Muscle of leg (tissue), 3 donors: ENCODE measurements at regions not wholly inside any gene's neighbourhood (a gene's known extent, or its start where the extent isn't known, plus 50 kb on each side); places are given as distances from the start of the nearest gene placed in this dataset.
A peak's percentile ranks its signal among the peaks of the same experiment; 100 is the strongest.

Experiments
- DNase-seq: peaks from one replicate; pipeline ENCODE4 v3.0.0; 2013
- H3K27ac ChIP-seq: one replicate; pipeline ENCODE4 v1.5.1; 2013; ENCODE audit warnings: mild to moderate bottlenecking, low read length, control low read depth
- H3K27me3 ChIP-seq: one replicate; pipeline ENCODE4 v1.6.1; 2013; ENCODE audit warnings: low read length; ENCODE audit not compliant: control insufficient read depth, insufficient read depth
- H3K36me3 ChIP-seq: one replicate; pipeline ENCODE4 v1.6.1; 2013; ENCODE audit warnings: low read length; ENCODE audit not compliant: control insufficient read depth, insufficient read depth
- H3K4me1 ChIP-seq: one replicate; pipeline ENCODE4 v1.6.1; 2013; ENCODE audit warnings: low read length; ENCODE audit not compliant: control insufficient read depth, insufficient read depth
- H3K4me3 ChIP-seq: one replicate; pipeline ENCODE4 v1.5.1; 2013; ENCODE audit warnings: low read length, control low read depth
- H3K9me3 ChIP-seq: replicated peaks from 2 replicates; pipeline ENCODE4 v1.6.1; 2013; ENCODE audit warnings: low read depth, low read length; ENCODE audit not compliant: control insufficient read depth
- WGBS: methylation state at CpG from one replicate; pipeline ENCODE4 v1.1.5; 2013; ENCODE audit warnings: missing lambda C conversion rate; ENCODE audit not compliant: insufficient coverage; 5-methylcytosine and 5-hydroxymethylcytosine counted together

DNA sequence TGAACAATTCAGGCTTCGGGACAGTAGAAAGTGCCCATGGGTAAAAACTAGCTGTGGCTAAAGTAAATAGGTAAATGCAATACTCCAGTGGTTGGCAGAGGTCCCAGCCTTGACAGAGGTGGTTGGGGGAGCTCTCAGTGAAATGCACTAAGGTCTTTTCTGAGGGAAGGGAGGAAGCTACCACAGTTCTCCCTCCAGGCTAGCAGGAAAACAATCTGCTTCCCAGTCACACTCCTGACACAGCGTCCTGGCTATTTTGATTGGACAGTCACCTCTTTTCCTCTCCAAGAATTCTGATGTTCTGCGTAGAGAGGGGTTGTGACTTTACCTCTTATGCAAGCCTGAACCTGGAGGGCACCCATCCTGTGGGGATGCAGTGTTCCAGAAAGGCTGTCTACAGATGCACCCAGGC lies 128.7 kb downstream of the CYSLTR2 start:
- WGBS: 79% methylated on average over 2 of the region's 3 CpGs
- no peak for DNase-seq
- H3K9me3 ChIP-seq: peaks cover 6% of the 10 kb centered on the region
- H3K27me3 ChIP-seq: no peaks in the 10 kb centered on the region
- H3K4me1 ChIP-seq: no peaks in the 10 kb centered on the region
- no peaks in the 10 kb centered on the region for H3K36me3 ChIP-seq
- no peak overlapping the region for H3K27ac ChIP-seq
- no peak overlapping the region for H3K4me3 ChIP-seq

DNA sequence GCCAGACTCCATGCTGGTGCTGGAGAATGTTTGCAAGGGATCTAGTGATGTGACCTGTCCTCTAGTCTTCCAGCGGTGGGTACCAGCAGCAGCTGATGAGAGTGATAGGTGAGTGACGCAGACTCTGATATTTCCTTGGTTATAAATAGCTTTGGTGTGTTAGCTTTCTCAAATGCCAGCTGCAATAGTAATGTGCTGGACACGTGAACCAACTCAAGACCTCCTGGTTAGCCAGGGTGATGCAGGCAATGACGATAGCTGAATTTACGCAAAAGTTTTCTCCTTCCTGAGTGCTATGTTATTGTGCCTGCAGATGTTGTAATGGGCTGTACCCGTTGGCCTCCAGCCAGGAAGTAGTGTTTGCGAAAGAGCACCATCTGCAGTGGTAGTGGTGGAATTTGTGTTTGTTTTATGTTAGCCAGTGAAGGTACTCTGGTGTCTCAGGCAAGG lies 129.5 kb downstream of the CYSLTR2 start:
- H3K27ac ChIP-seq: no peak overlapping the region
- no peaks in the 10 kb centered on the region for H3K27me3 ChIP-seq
- no peaks in the 10 kb centered on the region for H3K36me3 ChIP-seq
- DNase-seq: peak; percentile 60
- H3K4me3 ChIP-seq: no peak overlapping the region
- H3K9me3 ChIP-seq: peaks cover 6% of the 10 kb centered on the region
- 67% methylated on average over 5 of the region's 7 CpGs for WGBS
- no peaks in the 10 kb centered on the region for H3K4me1 ChIP-seq

DNA sequence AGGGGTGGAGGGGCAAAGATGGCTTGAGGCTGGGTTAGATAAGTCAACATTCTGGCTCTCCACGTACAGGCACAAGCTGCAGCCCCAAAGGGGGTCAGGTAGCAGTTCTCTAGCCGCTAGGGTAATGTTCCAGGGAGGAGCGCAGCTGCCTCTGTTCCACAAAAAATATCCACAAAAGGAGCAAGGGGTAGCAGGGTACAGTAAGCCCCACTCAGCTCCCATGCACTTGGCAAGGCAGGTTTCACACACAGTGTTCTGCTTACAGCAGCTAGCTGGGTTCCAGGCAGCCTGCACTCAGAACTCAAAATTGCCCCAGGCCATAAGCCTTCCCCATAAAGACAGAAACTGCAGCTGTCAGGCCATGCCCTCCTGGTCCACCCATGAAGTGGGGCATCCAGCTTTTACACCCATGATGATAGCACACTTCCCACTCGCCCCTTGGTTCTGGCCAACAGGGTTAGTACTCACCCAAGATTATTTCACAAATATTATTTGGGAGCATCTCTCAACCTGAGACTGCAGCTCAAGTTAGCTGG lies 130.0 kb downstream of the CYSLTR2 start:
- Histone ChIP-seq H3K27me3 (no peaks in the 10 kb centered on the region), H3K9me3 (peaks cover 6% of the 10 kb centered on the region), H3K4me3 (no peak overlapping the region), H3K36me3 (no peaks in the 10 kb centered on the region), H3K27ac (no peak overlapping the region), H3K4me1 (no peaks in the 10 kb centered on the region)
- WGBS: 86% methylated on average over 3 of the region's 4 CpGs
- no peak for DNase-seq

DNA sequence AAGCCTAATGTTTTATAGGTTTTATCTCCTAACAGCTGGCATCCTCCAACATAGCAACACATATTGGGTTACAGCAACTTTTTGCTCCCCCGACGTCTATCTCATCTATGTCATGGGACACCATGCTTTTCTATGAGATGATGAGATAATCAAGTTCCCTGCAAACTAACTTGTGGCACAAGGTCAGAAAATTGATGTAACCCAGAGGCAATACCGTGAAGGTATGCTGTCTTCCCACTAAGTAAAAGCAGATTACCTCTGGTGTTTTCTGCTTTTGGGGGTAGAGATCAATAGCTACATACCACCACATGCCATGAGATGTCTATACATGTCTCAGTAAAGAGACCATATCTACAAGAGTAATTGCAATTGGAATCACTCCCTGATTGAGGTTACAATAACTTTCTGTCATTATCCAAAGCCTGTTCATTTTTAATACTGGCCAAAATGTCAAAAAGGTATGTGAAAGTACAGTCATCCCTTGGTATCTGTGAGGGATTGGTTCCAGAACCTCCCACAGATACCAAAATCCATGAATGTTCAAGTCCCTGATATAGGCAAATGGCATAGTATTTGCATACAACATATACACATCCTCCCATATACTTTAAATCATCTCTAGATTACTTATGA lies 131.3 kb downstream of the CYSLTR2 start:
- Histone ChIP-seq H3K27me3 (no peaks in the 10 kb centered on the region), H3K9me3 (peaks cover 6% of the 10 kb centered on the region), H3K27ac (no peak overlapping the region), H3K4me3 (no peak overlapping the region), H3K36me3 (no peaks in the 10 kb centered on the region), H3K4me1 (no peaks in the 10 kb centered on the region)
- no CpG with 5 or more reads among the region's 3 CpGs for WGBS
- no peak for DNase-seq

GRCh38 chr13:48790199-48790598 lies 136.5 kb downstream of the CYSLTR2 start:
- DNase-seq: no peak
- WGBS: 60% methylated on average over 1 of the region's 3 CpGs
- no peak overlapping the region for H3K4me3 ChIP-seq
- H3K36me3 ChIP-seq: no peaks in the 10 kb centered on the region
- H3K9me3 ChIP-seq: no peaks in the 10 kb centered on the region
- H3K27ac ChIP-seq: no peak overlapping the region
- no peaks in the 10 kb centered on the region for H3K4me1 ChIP-seq
- no peaks in the 10 kb centered on the region for H3K27me3 ChIP-seq

- H3K4me1 ChIP-seq: no peaks in the 10 kb centered on the region
- no peak for DNase-seq
- no peaks in the 10 kb centered on the region for H3K36me3 ChIP-seq
- WGBS: 93% methylated on average over 1 of the region's 1 CpG
- H3K4me3 ChIP-seq: no peak overlapping the region
- no peaks in the 10 kb centered on the region for H3K9me3 ChIP-seq
- H3K27me3 ChIP-seq: no peaks in the 10 kb centered on the region
- no peak overlapping the region for H3K27ac ChIP-seq
These were observed 137.2 kb downstream of the CYSLTR2 start for GRCh38 chr13:48790966-48791365.

- WGBS: 100% methylated on average over 1 of the region's 3 CpGs
- H3K36me3 ChIP-seq: no peaks in the 10 kb centered on the region
- H3K27ac ChIP-seq: no peak overlapping the region
- no peaks in the 10 kb centered on the region for H3K27me3 ChIP-seq
- DNase-seq: no peak
- no peak overlapping the region for H3K4me3 ChIP-seq
- no peaks in the 10 kb centered on the region for H3K9me3 ChIP-seq
- no peaks in the 10 kb centered on the region for H3K4me1 ChIP-seq
These were observed 143.4 kb downstream of the CYSLTR2 start for GRCh38 chr13:48797127-48797526.

DNA sequence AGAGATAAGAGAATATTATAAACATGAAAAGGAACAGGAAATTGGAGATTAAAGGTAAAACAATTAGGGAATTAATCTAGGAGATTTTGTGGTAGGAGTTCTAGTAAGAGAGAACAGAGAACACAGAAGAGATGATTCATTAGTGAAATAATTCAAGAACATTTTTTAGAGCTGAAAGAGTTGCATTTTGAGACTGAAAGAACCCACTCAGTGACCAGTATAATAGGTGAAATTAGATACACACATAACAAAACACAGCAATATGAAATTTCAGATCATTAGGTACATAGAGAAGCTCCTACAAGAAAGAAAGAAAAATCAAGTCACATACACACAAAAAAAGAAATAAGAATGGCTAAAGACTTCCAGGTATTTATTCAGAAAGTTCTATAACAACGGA lies 144.0 kb downstream of the CYSLTR2 start:
- DNase-seq: no peak
- Histone ChIP-seq H3K4me3 (no peak overlapping the region), H3K27me3 (no peaks in the 10 kb centered on the region), H3K27ac (no peak overlapping the region), H3K4me1 (no peaks in the 10 kb centered on the region), H3K36me3 (no peaks in the 10 kb centered on the region), H3K9me3 (no peaks in the 10 kb centered on the region)
- no CpG with 5 or more reads among the region's 1 CpG for WGBS

DNA sequence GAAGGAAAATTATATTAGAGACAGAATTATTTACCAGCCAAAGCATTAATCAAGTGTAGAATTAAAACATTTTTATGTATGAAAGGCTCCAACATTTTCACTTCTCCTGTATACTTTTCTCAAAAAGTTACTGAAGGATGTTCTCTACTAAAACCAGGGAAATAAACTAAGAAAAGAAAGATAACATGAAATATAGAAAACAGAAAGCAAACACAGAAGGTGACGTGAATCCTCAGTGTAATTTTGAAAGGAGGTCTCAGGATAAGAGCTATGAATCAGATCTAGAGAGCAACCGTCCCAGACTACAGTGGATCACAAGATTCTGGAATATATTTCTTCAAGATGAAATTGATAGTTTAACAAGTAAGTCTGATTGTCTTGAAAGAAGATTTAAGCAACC lies 144.5 kb downstream of the CYSLTR2 start:
- Histone ChIP-seq H3K36me3 (no peaks in the 10 kb centered on the region), H3K4me3 (no peak overlapping the region), H3K27ac (no peak overlapping the region), H3K9me3 (no peaks in the 10 kb centered on the region), H3K4me1 (no peaks in the 10 kb centered on the region), H3K27me3 (no peaks in the 10 kb centered on the region)
- WGBS: no CpG with 5 or more reads among the region's 2 CpGs
- no peak for DNase-seq

GRCh38 chr13:48801255-48801654 lies 147.5 kb downstream of the CYSLTR2 start:
- WGBS: no CpG with 5 or more reads among the region's 3 CpGs
- no peak for DNase-seq
- Histone ChIP-seq H3K36me3 (no peaks in the 10 kb centered on the region), H3K4me3 (no peak overlapping the region), H3K9me3 (no peaks in the 10 kb centered on the region), H3K27me3 (no peaks in the 10 kb centered on the region), H3K27ac (no peak overlapping the region), H3K4me1 (no peaks in the 10 kb centered on the region)
